ENCODE measurements at regions not wholly inside any gene's neighbourhood (a gene's known extent, or its start where the extent isn't known, plus 50 kb on each side); places are given as distances from the start of the nearest gene placed in this dataset.

GRCh38 chr4:174389439-174389838 lies 105.7 kb downstream of the CEP44 start:
- no peak for DNase-seq (ENCODE audit: low spot score)
- no peak overlapping the region for H3K27ac ChIP-seq (ENCODE audit: low read depth in 1 of 2, low read length in 2 of 2)

GRCh38 chr4:174388461-174389145 lies 104.9 kb downstream of the CEP44 start:
- TF ChIP-seq NR2F2 (IDR thresholded peaks at IDR 0.05) (no peak), GABPA (IDR thresholded peaks at IDR 0.05 in 1 of 2, conservative IDR thresholded peaks at IDR 0.05 in 1 of 2) (no peak), HNF4A (conservative IDR thresholded peaks at IDR 0.05) (no peak), MAX (IDR thresholded peaks at IDR 0.05) (no peak), ZBTB33 (IDR thresholded peaks at IDR 0.05) (no peak), FOXA1 (IDR thresholded peaks at IDR 0.05) (no peak), RXRA (IDR thresholded peaks at IDR 0.05) (no peak), FOXA2 (IDR thresholded peaks at IDR 0.05) (no peak), YY1 (IDR thresholded peaks at IDR 0.05) (no peak), EGR1 (IDR thresholded peaks at IDR 0.05; ENCODE audit: low read depth in 2 of 2) (no peak), REST (IDR thresholded peaks at IDR 0.05) (no peak), ATF3 (IDR thresholded peaks at IDR 0.05) (no peak), RAD21 (IDR thresholded peaks at IDR 0.05) (no peak), JUND (IDR thresholded peaks at IDR 0.05) (no peak)
- Histone ChIP-seq H3K36me3 (ENCODE audit: control insufficient read depth in 4 of 4, insufficient read depth in 3 of 4, low read depth in 1 of 4, low read length in 3 of 4) (no peaks in the 10 kb centered on the region), H3K4me3 (ENCODE audit: low read depth in 1 of 3, low read length in 3 of 3) (no peak overlapping the region), H3K4me1 (ENCODE audit: control insufficient read depth in 4 of 4, insufficient read depth in 4 of 4, low read length in 3 of 4) (no peaks in the 10 kb centered on the region), H3K27me3 (ENCODE audit: control insufficient read depth in 4 of 4, insufficient read depth in 4 of 4, low read length in 3 of 4) (peaks cover 0 to 2% (median 0%) of the 10 kb centered on the region in 4 donors), H3K9me3 (ENCODE audit: control insufficient read depth in 4 of 4, low read length in 3 of 4) (no peaks in the 10 kb centered on the region), H3K9ac (ENCODE audit: low read depth in 1 of 2, low read length in 2 of 2) (no peak overlapping the region), H3K27ac (ENCODE audit: low read depth in 1 of 2, low read length in 2 of 2) (no peak overlapping the region)
- DNase-seq (ENCODE audit: low spot score): no peak

More at GRCh38 chr4:174389439-174389838, 105.7 kb downstream of the CEP44 start:
- no peaks in the 10 kb centered on the region for H3K9me3 ChIP-seq (ENCODE audit: control insufficient read depth in 4 of 4, low read length in 3 of 4)
- 89% methylated on average over 1 of the region's 1 CpG for WGBS
- no peaks in the 10 kb centered on the region for H3K36me3 ChIP-seq (ENCODE audit: control insufficient read depth in 4 of 4, insufficient read depth in 3 of 4, low read depth in 1 of 4, low read length in 3 of 4)
- H3K4me1 ChIP-seq (ENCODE audit: control insufficient read depth in 4 of 4, insufficient read depth in 4 of 4, low read length in 3 of 4): no peaks in the 10 kb centered on the region
- H3K4me3 ChIP-seq (ENCODE audit: low read depth in 1 of 3, low read length in 3 of 3): no peak overlapping the region
- peaks cover 0 to 2% (median 0%) of the 10 kb centered on the region in 4 donors for H3K27me3 ChIP-seq (ENCODE audit: control insufficient read depth in 4 of 4, insufficient read depth in 4 of 4, low read length in 3 of 4)
- no peak for TF ChIP-seq EGR1 (IDR thresholded peaks at IDR 0.05; ENCODE audit: low read depth in 2 of 2)
- TF ChIP-seq FOXA1 (IDR thresholded peaks at IDR 0.05): no peak
- no peak overlapping the region for H3K9ac ChIP-seq (ENCODE audit: low read depth in 1 of 2, low read length in 2 of 2)

Data from liver (tissue), 7 donors.